HG03521 (cell line): ENCODE measurements at regions not wholly inside any gene's neighbourhood (a gene's known extent, or its start where the extent isn't known, plus 50 kb on each side); places are given as distances from the start of the nearest gene placed in this dataset.
"Not testable (repeated sequence)": the region's sequence is repeated elsewhere in the genome, so short reads cannot be mapped to it uniquely, and the experiment has no call there.

Source experiments
- ATAC-seq: cut with Tn5 transposase; IDR thresholded peaks from one replicate; pipeline ENCODE4 v1.9.1; 2021; ENCODE audit warnings: mild to moderate bottlenecking, moderate library complexity; ENCODE audit not compliant: unreplicated experiment

DNA sequence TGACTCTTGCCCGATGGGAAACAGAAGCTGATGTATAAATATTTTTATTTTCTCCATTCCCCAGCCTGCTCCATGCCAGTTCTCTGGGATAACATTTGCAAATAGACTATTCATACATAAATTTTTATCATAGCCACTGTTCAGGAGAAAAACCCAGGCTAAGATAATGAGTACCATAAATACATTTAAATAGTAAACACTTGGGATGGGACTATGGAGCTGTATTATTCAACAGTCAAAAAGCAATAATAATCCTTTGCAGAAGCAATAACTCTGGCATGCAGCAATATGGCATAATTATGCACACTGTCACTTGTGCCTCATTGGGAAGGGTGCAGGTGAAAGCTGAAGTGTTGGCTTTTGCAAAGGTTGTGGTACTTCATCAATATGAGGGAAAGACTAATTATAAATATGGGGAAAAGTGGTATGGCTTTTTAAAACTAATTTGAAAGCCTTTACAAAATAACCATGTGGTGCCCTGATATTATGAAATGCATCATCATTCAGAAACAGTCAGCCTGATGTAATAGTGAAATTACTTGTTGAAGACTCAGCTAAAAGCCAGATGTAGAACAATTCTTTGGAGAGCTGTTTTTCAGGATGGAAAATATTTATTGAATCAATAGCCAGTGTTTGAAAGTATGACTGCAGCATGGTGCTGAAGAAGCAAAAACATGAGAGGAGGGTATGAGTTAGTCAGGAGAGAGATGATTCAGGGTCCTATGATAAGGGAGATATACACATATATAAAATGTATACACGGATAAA lies 2476.7 kb downstream of the PCDH9 start:
- no peak for ATAC-seq

DNA sequence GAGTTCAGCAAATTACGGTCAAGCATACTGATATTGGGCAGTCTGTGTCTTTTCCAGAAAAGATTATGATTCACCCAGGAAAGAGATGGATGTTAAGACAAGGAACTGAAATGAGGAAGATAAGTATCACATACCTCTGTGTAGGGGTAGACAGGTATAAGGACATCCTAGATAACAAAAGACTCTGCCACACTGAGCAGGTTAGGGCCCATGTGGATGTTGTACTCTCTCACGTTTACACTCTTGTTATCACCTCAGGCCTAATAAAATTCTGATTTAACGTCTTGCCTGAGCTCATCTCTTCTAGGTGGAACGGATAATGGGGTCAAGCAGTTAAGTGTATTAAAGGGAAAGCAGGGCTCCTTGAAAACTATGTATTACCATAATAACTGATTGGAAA lies 2480.8 kb downstream of the PCDH9 start:
- no peak for ATAC-seq

DNA sequence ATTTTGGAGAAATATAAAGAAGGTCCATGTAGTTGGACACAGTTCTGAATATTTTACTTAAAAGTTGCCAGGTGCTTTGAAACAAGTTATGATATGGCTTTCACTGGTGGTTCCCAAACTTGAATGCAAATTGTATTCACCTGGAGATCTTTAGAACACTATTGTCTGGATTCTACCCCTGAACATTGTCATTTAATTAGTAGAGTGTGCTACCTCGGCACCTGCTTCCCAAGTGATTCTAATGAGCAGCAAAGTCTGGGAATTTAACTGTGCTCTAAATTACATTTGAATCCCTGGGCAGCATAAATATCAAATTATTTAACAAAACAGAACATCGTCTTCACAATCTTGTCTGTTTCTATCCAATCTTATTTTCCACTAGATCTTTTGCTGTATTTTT lies 2483.3 kb downstream of the PCDH9 start:
- ATAC-seq = no peak

DNA sequence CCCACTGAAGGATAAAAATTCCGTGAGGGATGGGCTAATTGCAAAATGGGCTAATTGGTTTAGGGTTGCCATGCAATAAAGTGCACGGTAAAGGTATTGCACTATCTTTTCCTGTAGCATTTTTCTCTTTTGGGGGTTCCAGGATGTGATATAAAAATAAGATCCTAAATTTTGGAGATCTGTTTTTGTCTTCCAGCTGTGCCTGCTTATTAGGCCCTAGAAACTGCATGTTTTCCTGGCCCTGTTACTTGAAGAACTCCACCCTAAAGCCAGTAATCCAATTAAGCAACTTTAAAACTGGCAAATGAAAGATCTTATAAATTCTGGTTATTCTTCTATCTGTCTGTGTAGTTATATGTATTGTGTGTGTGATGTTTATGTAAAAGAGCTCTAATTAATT lies 2489.6 kb downstream of the PCDH9 start:
- no peak for ATAC-seq

DNA sequence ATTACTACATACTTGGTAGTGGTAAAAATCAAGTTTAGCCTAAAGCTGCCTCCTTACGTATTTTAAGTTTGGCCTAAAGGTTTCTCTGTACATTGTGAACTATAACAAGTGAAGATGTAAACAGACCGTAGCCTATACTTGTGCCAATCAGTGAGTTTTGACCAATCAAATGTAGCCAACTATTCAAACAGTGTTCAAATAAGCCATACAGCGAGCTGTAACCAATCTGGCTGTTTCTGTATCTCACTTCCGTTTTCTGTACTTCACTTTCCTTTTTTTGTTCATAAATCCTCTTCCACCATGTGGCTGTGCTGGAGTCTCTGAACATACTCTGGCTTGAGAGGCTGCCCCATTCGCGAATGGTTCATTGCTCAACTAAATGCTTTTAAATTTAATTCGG lies 2504.6 kb downstream of the PCDH9 start:
- ATAC-seq = no peak

DNA sequence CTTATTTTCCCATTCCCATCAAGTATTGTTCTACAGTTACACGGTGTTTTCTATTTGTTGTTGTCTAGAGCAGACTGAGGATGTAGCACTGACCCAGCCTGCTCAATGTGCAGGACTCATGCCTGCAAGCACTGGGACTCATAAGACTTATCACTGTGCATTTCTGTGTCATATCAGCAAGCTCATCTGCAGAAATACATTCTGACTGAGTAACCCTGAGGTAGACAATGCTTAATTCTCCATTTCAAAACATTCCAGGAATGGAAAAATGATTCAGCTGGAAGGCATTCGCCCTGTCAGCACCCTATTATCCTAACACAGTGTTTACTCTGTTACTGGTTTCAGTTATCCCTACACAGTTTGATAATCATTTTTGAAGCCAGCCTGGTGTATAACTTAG lies 2506.4 kb downstream of the PCDH9 start:
- no peak for ATAC-seq

DNA sequence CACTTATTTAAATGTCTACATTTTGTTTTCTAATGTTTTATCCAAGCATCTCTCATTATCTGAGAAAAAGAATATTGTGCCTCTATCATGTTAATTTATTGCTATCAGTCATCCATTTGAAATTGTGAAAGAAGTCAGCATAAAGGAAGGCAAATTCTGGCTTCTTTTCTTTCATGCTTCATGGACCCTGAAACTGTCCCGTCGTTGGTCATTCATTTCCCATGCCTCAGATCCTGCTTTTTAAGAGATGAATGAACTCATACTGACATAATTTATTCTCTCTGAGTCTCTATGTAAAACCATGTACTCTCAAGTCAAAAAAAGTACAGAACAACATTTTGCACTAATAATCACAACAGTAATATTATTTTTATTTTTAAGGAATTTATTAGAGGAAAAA lies 2512.0 kb downstream of the PCDH9 start:
- no peak for ATAC-seq

DNA sequence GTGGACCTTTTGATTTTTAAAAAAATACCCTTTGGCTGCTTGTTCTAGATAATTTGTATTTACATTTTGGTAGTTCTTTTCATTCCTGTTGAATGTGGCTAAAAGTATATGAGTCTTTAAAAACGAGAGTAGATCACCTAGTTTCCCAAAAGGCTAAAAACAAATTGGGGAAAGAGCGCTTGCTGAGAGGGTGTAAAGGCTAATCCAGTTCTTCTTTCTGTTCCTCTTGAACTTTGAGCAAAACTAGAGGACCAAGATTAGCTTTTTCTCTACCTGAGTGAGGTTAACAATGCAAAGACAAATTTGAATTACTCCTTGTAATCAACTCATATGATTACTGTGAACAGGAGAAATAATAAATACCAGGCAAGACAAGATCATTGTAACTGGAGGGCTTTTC lies 2513.2 kb downstream of the PCDH9 start:
- no peak for ATAC-seq

DNA sequence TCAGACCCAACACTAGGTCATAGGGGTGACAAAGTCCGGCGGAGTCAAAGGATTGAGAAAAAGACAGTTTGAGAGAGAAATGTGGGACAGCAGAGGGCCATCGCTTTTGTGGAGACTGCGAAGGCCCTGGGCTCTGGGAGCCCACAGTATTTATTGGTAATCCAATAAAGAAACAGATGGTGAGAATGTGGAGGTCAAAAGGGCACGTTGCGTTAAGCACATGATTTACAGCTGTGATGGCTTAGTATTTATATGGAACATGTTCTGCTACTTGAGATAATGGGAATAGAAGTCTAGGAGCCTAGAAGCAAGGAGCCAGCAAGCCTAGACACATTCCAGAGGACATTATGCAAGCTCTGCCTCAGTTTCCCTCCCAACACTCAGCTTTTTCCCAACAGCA lies 2521.1 kb downstream of the PCDH9 start:
- no peak for ATAC-seq

DNA sequence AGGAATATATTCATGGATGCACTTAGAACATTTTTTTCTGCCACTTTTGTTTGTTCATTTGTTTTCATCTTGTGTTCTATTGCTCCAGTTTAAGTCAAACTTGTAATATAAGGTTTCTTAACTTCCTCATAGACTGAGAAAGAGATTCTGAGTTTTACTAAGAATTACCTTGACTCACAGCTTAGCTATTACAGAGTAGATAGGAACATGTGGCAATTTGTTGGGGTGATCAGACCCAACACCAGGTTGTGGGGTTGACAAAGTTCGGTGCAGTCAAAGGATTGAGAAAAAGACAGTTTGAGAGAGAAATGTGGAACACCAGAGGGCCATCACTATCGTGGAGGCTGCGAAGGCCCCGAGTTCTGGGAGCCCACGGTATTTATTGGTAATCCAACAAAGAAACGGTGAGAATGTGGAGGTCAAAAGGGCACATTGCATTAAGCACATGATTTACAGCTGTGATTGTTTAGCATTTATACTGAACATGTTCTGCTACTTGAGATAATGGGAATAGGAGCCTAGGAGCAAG lies 2526.0 kb downstream of the PCDH9 start:
- ATAC-seq = no peak

DNA sequence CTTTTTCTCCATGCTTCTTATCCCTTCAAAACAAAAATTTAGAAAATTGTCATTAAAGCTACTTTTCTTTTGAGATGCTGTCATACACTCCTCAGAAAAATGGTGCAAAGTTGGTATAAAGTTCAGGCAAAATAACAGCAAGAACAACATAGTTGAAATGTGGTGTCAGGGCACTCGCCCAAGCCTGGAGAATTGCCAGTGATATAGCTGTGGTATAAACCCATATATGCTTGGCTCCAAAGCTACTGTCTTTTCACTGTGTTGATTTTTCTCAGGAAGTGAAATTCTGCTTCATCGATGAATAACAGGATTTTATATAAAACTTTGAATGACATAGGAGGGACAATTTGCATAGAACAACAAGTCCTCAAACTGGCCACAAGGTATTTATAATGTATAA lies 2532.9 kb downstream of the PCDH9 start:
- ATAC-seq = no peak

DNA sequence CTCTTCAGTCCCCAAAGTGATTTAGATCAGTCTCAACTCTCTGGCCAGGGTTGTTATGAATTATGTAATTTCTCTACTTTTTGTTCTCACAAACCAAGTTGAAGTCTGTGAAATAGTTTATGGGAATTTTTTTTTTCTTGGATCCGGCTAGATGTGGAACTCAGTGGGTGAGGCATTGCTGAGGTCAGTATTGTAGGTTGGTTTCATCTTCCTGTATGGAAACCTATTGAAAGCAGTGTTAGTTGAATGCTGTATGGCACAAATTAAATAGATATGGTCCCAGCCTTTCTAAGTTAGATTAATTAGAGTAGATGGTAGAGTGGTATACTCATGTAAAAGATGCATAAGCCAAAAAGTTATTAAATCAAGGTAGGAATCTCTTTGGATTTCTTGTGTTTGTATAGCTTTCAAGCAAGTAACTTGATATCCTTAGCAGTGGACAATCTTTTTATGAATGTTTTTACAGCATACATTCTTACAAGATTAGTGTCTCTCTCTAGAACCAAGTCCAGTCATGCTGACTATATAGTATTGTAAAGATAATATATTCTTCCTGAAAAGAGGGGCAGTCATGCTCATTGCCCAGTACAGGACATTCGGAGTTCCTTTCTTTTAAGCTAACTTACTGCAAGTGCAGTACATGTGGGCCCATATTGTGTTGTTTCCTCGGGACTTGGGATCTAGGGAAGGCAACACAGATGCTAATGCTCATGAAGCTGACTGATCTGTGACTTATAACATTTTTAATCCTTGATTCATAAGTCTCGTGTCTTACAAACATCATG lies 2541.1 kb downstream of the PCDH9 start:
- ATAC-seq = no peak

DNA sequence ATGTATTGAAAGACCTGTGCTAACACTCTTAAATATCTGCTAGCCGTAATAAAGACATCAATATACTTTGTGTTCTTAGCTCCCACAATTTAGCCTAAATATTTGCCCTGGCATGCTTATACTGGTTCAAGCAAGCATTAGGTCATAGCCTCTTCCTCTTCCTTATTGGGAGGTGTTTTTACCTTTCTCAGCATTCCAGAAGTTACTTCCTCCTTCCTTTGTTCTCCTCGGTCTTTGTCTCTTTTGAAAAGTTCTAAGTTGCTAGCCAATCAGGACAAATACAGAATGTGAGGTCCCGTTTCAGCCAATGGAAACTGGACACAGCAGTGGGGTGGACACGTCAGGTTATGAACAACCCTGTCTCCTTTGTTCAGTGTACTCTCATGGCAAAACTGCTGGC lies 2543.6 kb downstream of the PCDH9 start:
- ATAC-seq = not testable (repeated sequence)

DNA sequence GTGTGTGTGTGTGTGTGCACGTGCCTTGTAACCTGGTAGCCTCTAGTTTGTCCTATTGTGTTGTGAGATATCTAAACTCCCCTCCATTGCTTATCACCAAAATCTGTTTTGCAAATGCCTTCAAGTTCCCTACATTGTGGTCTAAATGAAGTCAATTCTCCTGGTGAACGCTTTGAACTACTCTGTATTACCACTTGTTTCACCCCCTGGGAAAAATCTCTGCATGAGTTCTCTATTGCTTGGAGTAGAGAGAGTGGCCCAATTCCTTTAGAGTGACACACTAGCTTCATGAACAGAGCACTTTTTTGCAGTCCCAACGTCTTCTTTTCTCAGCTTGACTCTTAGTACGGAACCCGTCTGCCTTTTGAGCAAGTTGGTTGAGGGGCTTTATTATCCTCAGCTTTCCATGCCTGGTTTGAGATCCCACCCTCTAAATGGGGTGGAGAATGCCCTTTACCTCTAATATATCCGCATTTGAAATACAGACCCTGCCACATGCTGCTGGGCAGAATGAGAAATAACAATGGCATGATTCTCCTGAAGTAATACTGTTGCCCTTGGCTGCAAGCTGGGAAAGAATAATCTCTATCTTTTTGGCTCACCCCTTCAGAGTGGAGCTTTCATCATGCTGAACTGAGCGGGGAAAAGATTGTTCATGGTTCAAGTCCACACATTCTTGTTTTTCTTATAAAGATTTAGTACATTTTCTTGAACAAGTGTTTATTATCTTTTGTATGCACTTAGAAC lies 2545.3 kb downstream of the PCDH9 start:
- ATAC-seq = no peak

DNA sequence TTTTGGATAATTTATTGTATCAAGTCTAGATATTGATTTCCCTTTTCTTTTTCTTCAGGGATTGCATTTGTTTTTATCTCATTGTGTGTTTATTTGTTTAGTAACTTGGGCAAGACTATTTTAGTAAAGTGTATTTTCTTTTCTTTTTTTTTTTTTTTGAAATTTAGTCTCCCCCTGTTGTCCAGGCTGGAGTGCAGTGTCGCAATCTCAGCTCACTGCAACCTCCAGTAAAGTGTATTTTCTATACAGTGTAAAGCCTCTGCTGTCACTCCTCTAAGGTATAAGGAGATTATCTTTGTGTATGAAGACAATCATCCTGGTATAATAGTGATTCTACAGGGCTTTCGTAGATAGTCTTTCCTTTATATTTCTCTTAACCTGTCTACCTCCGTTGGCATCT lies 2546.0 kb downstream of the PCDH9 start:
- ATAC-seq = no peak

DNA sequence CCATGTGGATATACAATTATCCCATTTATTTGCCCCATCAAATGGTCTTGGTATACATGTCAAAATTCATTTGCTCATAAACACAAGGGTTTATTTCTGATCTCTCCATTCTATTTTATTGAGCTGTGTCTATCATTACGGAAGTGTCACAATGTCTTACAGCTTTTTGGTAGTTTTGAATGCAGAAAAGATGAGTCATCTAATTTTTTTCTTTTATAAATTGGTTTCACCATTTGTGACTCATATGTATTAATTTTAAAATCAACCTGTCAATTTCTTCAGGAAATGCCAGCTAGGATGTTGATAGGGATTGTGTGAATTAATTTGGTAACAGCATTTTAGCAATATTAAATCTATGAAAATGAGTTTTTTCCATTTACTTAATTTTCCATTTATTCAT lies 2549.4 kb downstream of the PCDH9 start:
- no peak for ATAC-seq

DNA sequence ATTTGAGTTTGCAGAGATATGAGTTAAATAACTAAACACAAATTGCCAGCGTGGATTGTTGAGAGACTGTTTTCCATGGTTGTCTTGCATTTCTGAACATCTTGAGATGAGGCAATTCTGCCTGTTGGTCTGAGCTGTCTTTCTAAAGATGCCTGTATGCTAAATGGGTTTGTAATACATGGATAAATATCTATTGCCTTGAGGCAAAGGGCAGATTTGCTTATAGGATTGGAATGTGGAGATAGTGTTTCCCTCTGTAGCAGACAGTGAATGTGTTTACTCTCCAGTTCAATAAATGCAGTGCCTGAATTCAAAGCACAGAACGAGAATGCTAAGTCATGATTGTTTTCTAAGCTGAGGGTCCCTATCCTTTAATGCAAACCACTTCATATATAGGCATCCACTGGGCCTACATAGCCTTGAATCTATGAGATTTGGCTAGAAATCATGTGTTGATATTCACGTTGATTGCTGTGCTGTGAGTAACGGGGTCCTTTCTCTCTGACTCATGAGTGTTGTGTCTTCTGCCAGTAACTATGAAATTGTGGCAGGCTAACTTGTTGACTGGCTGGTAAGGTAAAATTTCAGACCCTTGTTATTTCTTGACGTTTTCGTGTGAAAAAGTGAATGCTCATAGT lies 2554.8 kb downstream of the PCDH9 start:
- no peak for ATAC-seq

DNA sequence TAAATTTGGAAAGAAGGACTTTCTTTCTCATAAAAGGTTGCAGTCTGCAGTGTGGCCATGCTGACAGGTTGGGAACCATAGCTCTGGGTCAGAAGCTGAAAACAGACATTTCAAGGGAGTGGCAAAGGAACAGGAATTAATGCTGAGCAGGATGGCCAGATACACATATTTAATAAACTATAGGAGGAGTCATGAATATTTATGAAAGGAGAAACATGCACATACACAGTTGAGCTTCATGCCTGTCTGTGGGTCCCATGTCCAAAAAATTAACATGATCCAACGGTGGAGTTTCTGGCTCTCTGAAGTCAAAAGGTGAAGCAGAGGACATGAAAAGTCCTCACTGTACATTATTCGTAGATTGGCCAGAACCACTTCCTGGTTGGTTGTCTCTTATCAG lies 2556.0 kb downstream of the PCDH9 start:
- no peak for ATAC-seq

DNA sequence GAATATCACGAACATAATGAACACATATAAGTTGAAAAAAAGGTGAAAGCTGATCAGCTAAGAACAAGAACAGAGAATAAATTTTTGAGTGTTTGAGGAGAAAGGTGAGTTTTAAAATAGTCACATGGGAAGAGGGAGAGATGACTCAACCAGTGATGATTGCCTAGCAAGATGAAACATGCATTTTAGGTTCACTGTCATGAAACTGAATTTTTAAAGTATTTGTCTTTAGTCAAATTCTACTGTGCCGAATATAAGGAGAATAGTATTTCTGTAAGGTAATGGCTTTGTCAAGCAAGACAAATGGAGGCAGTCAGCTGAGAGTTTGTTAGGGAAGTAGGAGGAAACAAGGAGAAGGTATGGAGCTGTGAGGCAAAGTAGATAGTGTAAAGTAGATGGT lies 2557.4 kb downstream of the PCDH9 start:
- no peak for ATAC-seq

DNA sequence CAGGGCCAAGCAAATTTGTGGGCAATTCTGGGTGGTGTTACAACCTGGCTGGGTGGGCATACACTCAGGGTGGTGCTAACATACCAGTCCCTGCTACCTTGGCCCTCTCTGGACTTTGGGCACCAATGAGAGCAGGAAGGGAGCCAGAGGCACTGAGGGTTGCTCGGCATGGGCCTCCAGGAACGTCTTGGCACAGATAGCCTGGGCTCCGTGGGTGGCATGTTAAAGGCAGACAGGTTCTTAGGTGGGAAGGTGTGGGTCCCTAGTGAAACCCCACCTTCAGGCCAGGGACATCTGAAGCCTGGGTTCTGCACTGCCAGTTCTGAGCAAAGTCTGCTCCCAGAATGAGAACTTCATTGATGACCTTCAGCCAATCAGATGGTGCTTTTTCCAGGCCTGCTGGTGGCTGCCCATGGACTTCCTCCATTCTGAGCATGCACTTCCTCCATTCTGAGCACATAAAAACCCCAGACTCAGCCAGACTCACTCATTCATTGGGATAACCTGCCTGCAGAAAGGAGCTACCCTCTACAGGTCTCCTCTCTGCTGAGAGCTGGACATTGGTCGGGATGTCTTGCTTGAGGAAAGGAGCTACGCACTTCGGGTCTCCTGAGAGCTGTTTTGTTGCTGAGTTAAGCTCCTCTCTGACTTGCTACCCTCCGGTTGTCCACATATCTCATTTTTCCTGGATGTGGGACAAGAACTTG lies 2567.1 kb downstream of the PCDH9 start:
- no peak for ATAC-seq
